ENCODE measurements at regions not wholly inside any gene's neighbourhood (a gene's known extent, or its start where the extent isn't known, plus 50 kb on each side); places are given as distances from the start of the nearest gene placed in this dataset.
"Not testable (repeated sequence)": the region's sequence is repeated elsewhere in the genome, so short reads cannot be mapped to it uniquely, and the experiment has no call there.

DNA sequence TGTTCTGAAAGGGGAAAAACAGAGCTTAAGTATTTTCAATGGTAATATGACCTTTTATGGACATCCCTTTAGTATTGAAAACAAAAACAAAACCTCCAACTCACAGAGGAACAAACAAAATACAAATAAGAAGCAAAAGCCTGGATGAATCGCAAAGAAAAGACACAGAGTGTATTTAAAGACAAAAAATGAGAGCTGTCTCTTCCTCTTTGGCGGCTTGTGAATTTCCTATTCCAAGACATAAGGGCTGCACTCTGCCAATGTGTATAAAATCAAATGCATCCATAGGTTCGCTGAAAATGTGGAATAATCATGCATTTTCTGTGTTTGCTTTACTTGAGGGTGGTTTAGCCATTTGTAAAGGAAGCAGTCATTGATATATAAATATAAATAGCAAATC, 739.3 kb upstream of the ZNF608 start:
- H3K4me1 Mint-ChIP-seq (ENCODE audit: low read depth, unreplicated experiment) = peaks cover 64% of the 10 kb centered on the region
- H3K4me3 Mint-ChIP-seq (ENCODE audit: unreplicated experiment) = no peak overlapping the region
- H3K9me3 Mint-ChIP-seq (ENCODE audit: unreplicated experiment) = peaks cover 4% of the 10 kb centered on the region
- DNase-seq = no peak
- no peaks in the 10 kb centered on the region for H3K27me3 Mint-ChIP-seq (ENCODE audit: unreplicated experiment)
- peak overlapping the region; percentile 85 for H3K27ac Mint-ChIP-seq (ENCODE audit: unreplicated experiment)
- TF ChIP-seq, protein P1, sequence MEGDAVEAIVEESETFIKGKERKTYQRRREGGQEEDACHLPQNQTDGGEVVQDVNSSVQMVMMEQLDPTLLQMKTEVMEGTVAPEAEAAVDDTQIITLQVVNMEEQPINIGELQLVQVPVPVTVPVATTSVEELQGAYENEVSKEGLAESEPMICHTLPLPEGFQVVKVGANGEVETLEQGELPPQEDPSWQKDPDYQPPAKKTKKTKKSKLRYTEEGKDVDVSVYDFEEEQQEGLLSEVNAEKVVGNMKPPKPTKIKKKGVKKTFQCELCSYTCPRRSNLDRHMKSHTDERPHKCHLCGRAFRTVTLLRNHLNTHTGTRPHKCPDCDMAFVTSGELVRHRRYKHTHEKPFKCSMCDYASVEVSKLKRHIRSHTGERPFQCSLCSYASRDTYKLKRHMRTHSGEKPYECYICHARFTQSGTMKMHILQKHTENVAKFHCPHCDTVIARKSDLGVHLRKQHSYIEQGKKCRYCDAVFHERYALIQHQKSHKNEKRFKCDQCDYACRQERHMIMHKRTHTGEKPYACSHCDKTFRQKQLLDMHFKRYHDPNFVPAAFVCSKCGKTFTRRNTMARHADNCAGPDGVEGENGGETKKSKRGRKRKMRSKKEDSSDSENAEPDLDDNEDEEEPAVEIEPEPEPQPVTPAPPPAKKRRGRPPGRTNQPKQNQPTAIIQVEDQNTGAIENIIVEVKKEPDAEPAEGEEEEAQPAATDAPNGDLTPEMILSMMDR (IDR thresholded peaks at IDR 0.05; ENCODE audit: partially characterized antibody, unreplicated experiment) = no peak
- no peaks in the 10 kb centered on the region for H3K36me3 Mint-ChIP-seq (ENCODE audit: unreplicated experiment)

DNA sequence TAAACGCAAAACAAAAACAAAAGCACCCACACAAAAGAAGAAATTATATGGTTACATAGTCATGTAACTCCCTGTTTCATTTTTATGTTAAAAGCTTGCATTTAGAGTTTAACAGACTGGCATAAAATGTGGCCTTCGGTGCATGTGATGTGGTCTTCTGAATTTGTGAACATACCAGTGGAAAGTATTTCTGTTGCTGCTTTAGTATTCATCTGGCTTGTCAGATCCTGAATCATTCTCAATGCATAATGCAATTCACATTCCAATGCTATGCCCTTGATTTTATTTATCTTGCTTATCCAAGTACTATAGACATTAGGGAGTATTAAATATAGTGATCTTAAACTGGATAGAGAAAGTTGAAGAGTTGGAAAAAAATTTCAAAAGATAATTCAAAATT, 740.2 kb upstream of the ZNF608 start:
- DNase-seq = no peak
- no peak overlapping the region for H3K27ac Mint-ChIP-seq (ENCODE audit: unreplicated experiment)

DNA sequence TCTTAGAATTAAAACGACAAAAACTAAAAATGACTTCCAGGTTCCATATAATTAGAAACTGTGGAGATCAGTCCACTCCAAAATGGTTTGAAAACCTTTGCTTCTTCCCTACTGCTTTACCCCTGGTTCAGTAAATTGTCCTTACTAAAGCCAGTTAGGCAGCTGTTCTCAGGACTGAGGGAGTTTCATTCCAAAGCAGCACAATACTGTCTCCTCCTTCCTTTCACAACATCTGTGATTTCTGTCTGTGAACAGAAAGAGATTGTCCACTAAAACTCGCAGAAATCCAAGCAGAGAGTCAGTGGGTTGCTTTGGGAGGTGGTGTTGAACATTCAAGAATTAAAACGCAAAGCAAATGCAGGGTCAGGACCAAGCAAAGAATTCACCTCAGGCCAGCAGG, 740.8 kb upstream of the ZNF608 start:
- peaks cover 56% of the 10 kb centered on the region for H3K4me1 Mint-ChIP-seq (ENCODE audit: low read depth, unreplicated experiment)
- no peak overlapping the region for H3K4me3 Mint-ChIP-seq (ENCODE audit: unreplicated experiment)
- no peaks in the 10 kb centered on the region for H3K36me3 Mint-ChIP-seq (ENCODE audit: unreplicated experiment)
- peak overlapping the region; percentile 48 for H3K27ac Mint-ChIP-seq (ENCODE audit: unreplicated experiment)
- peaks cover 4% of the 10 kb centered on the region for H3K9me3 Mint-ChIP-seq (ENCODE audit: unreplicated experiment)
- no peaks in the 10 kb centered on the region for H3K27me3 Mint-ChIP-seq (ENCODE audit: unreplicated experiment)
- DNase-seq = no peak
- TF ChIP-seq, protein P1 (IDR thresholded peaks at IDR 0.05; ENCODE audit: partially characterized antibody, unreplicated experiment) = no peak

More for the DNA sequence above, 740.2 kb upstream of the ZNF608 start:
- Mint-ChIP-seq H3K27me3 (ENCODE audit: unreplicated experiment) (no peaks in the 10 kb centered on the region), H3K9me3 (ENCODE audit: unreplicated experiment) (peaks cover 4% of the 10 kb centered on the region), H3K4me3 (ENCODE audit: unreplicated experiment) (no peak overlapping the region), H3K4me1 (ENCODE audit: low read depth, unreplicated experiment) (peaks cover 59% of the 10 kb centered on the region), H3K36me3 (ENCODE audit: unreplicated experiment) (no peaks in the 10 kb centered on the region)
- TF ChIP-seq, protein P1 (IDR thresholded peaks at IDR 0.05; ENCODE audit: partially characterized antibody, unreplicated experiment) = no peak

DNA sequence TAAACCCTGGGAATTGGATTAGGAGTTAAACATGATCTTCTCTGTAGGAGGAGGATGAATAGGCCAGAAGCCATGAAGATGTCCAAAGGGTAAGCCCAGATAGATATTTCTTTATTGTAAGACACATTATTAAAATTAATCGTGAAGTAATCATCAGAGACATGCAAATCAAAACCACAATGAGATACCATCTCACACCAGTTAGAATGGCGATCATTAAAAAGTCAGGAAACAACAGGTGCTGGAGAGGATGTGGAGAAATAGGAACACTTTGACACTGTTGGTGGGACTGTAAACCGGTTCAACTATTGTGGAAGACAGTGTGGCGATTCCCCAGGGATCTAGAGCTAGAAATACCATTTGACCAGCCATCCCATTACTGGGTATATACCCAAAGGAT, 741.2 kb upstream of the ZNF608 start:
- not testable (repeated sequence) for H3K4me3 Mint-ChIP-seq (ENCODE audit: unreplicated experiment); H3K27ac Mint-ChIP-seq (ENCODE audit: unreplicated experiment); DNase-seq; H3K36me3 Mint-ChIP-seq (ENCODE audit: unreplicated experiment); H3K27me3 Mint-ChIP-seq (ENCODE audit: unreplicated experiment); H3K9me3 Mint-ChIP-seq (ENCODE audit: unreplicated experiment)
- peaks cover 59% of the 10 kb centered on the region for H3K4me1 Mint-ChIP-seq (ENCODE audit: low read depth, unreplicated experiment)

DNA sequence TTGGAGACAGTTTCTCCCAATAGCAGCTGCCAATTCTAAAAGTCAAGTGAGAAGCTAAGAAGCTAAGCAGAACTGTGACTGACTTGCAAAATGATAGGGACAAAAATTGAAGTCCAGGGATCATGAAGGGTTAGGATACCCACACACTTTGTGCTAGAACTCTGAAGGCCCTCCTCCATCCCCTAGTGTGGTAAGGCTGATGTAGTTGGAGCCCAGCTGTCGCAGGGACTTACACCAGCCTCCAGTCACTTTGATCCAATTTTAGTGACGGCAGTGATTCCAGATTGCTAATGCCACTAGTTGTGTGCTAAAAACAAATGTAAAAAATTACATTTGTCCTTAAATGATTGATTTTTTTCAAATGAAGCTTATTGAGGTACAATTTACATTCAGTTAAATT, 742.7 kb upstream of the ZNF608 start:
- TF ChIP-seq, protein P1 (IDR thresholded peaks at IDR 0.05; ENCODE audit: partially characterized antibody, unreplicated experiment) = no peak
- H3K9me3 Mint-ChIP-seq (ENCODE audit: unreplicated experiment) = peaks cover 4% of the 10 kb centered on the region
- H3K36me3 Mint-ChIP-seq (ENCODE audit: unreplicated experiment) = no peaks in the 10 kb centered on the region
- no peak overlapping the region for H3K27ac Mint-ChIP-seq (ENCODE audit: unreplicated experiment)
- H3K4me1 Mint-ChIP-seq (ENCODE audit: low read depth, unreplicated experiment) = peaks cover 56% of the 10 kb centered on the region
- no peak overlapping the region for H3K4me3 Mint-ChIP-seq (ENCODE audit: unreplicated experiment)
- H3K27me3 Mint-ChIP-seq (ENCODE audit: unreplicated experiment) = no peaks in the 10 kb centered on the region
- DNase-seq = no peak

Measured in glutamatergic neuron (in vitro differentiated cells).